Right cardiac atrium (tissue), 5 donors: ENCODE measurements at regions not wholly inside any gene's neighbourhood (a gene's known extent, or its start where the extent isn't known, plus 50 kb on each side); places are given as distances from the start of the nearest gene placed in this dataset.

Experiments used
- ATAC-seq, 2 donors: fragments of 200-7000 bp; cut with Tn5 transposase; one replicate each; pipeline versions ENCODE4 v1.8.0 to v1.9.1; 2020; ENCODE audit warnings: moderate library complexity in 2 of 2, mild to moderate bottlenecking in 1 of 2
- DNase-seq, 3 donors: peaks; one replicate each; pipeline ENCODE4 v3.0.0-alpha.2; 2020
- H3K27ac ChIP-seq: one replicate; pipeline ENCODE4 v1.5.1; 2013; ENCODE audit warnings: mild to moderate bottlenecking, low read length, control low read depth, moderate library complexity
- H3K27me3 ChIP-seq: one replicate; pipeline ENCODE4 v1.6.1; 2013; ENCODE audit not compliant: control insufficient read depth, insufficient read depth
- H3K4me1 ChIP-seq: one replicate; pipeline ENCODE4 v1.6.1; 2013; ENCODE audit warnings: low read length; ENCODE audit not compliant: control insufficient read depth, insufficient read depth
- H3K4me3 ChIP-seq: one replicate; pipeline ENCODE4 v1.5.1; 2013; ENCODE audit warnings: low read length, control low read depth
- H3K9me3 ChIP-seq: one replicate; pipeline ENCODE4 v1.6.1; 2013; ENCODE audit warnings: low read length; ENCODE audit not compliant: control insufficient read depth
- WGBS: extraction: QIAGEN DNeasy Blood & Tissue Kit; methylation state at CpG from one replicate; pipeline ENCODE4 v1.1.7; 2013; 5-methylcytosine and 5-hydroxymethylcytosine counted together
- intact Hi-C, 4 donors: fragments of 100-400 bp; cut with DNase I; formaldehyde crosslinking; loops; one replicate each; pipeline versions ENCODE4 v1.11.0 to v1.14.0; 2022 to 2023
- donor health status: healthy with polysubstance abuse.
- donor health status: DM: no; HTN: yes; CAD: no.
- donor health status: DM: no; HTN: no; CAD: no.
- donor health status: DM: no; HTN: yes; CAD: no; lungs with severe emphysema.
- donor health status: DM: yes; HTN: yes; CAD: no.

GRCh38 chr2:111687911-111688310 is 196.1 kb downstream of the ANAPC1 start:
- no peak for DNase-seq
- Histone ChIP-seq H3K4me1 (no peaks in the 10 kb centered on the region), H3K9me3 (no peaks in the 10 kb centered on the region), H3K27ac (no peak overlapping the region), H3K27me3 (no peaks in the 10 kb centered on the region), H3K4me3 (no peak overlapping the region)
- no peak for ATAC-seq
- intact Hi-C loops: no loop called here
- WGBS: 79% methylated on average over 11 of the region's 11 CpGs

- 75% methylated on average over 9 of the region's 9 CpGs for WGBS
Observed at GRCh38 chr2:111688482-111688881, 195.5 kb downstream of the ANAPC1 start.

DNA sequence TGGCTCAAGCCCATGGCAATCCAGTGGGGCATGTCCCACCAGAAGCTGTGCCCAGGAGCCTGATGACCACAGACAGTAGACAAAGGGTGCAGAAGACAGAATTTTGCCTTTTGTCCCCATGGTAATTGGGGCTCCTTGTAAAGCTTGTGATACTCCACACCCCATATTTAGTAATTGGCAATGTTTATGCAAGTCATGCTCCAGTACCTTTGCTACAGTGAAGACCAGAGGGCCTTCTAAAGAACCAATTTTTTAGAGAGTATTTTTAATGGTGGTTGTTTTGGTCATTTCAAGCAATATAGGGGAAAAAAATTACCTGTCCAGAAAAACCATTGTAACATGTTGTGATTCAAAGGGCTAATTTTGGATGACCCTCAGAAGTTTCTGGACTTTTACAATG is 194.8 kb downstream of the ANAPC1 start:
- Histone ChIP-seq H3K27me3 (no peaks in the 10 kb centered on the region), H3K9me3 (no peaks in the 10 kb centered on the region), H3K4me1 (no peaks in the 10 kb centered on the region), H3K4me3 (no peak overlapping the region), H3K27ac (no peak overlapping the region)
- no peak for DNase-seq
- intact Hi-C loops: no loop called here
- no peak for ATAC-seq

More at GRCh38 chr2:111688482-111688881, 195.5 kb downstream of the ANAPC1 start:
- no peak for ATAC-seq
- Histone ChIP-seq H3K27me3 (no peaks in the 10 kb centered on the region), H3K4me1 (no peaks in the 10 kb centered on the region), H3K4me3 (no peak overlapping the region), H3K9me3 (no peaks in the 10 kb centered on the region), H3K27ac (no peak overlapping the region)
- intact Hi-C loops: no loop called here
- no peak for DNase-seq

DNA sequence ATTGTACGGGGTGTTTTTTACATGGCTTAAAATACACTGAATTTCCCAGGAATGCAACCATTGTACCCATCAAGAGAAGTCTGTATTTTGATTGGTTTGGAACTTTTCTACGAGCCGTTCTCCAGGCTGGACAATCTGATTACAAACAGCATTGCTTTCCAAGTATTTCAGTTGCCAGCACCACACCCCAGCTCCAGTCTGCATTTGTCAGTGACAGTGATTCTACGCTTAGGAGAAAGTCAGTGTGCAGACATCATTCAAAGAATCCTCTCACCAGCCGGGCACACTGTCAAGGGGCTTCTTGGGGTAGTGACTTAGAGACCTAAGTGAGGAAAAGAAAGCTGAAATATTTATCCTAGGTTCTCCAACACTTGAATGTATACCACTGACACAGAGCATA is 194.1 kb downstream of the ANAPC1 start:
- ATAC-seq (peak in 1 of 2 donors; percentile 66), DNase-seq (no peak)
- 57% methylated on average over 5 of the region's 5 CpGs for WGBS
- H3K27ac ChIP-seq: no peak overlapping the region
- intact Hi-C loops: no loop called here
- H3K4me1 ChIP-seq: no peaks in the 10 kb centered on the region
- no peaks in the 10 kb centered on the region for H3K27me3 ChIP-seq
- H3K4me3 ChIP-seq: no peak overlapping the region
- no peaks in the 10 kb centered on the region for H3K9me3 ChIP-seq

- H3K27me3 ChIP-seq: no peaks in the 10 kb centered on the region
- no peak overlapping the region for H3K4me3 ChIP-seq
- H3K9me3 ChIP-seq: no peaks in the 10 kb centered on the region
- intact Hi-C loops: no loop called here
- DNase-seq: no peak
- H3K4me1 ChIP-seq: no peaks in the 10 kb centered on the region
- H3K27ac ChIP-seq: no peak overlapping the region
- no peak for ATAC-seq
- 85% methylated on average over 5 of the region's 5 CpGs for WGBS
Observed at GRCh38 chr2:111691164-111691875, 192.7 kb downstream of the ANAPC1 start.

- intact Hi-C loops: no loop called here
- 89% methylated on average over 2 of the region's 2 CpGs for WGBS
- no peak overlapping the region for H3K27ac ChIP-seq
- DNase-seq (no peak), ATAC-seq (no peak)
- H3K9me3 ChIP-seq: no peaks in the 10 kb centered on the region
- no peak overlapping the region for H3K4me3 ChIP-seq
- no peaks in the 10 kb centered on the region for H3K27me3 ChIP-seq
- H3K4me1 ChIP-seq: no peaks in the 10 kb centered on the region
Observed at GRCh38 chr2:111692311-111692710, 191.7 kb downstream of the ANAPC1 start.

- no peaks in the 10 kb centered on the region for H3K9me3 ChIP-seq
- H3K4me3 ChIP-seq: no peak overlapping the region
- intact Hi-C loops: no loop called here
- H3K27ac ChIP-seq: no peak overlapping the region
- DNase-seq: peak in 1 of 3 donors; percentile 39
- ATAC-seq: peak in 1 of 2 donors; percentile 59
- no peaks in the 10 kb centered on the region for H3K4me1 ChIP-seq
- H3K27me3 ChIP-seq: no peaks in the 10 kb centered on the region
- WGBS: 30% methylated on average over 3 of the region's 3 CpGs
Observed at GRCh38 chr2:111694700-111695101, 189.3 kb downstream of the ANAPC1 start.

GRCh38 chr2:111695441-111696007 is 188.5 kb downstream of the ANAPC1 start:
- DNase-seq: no peak
- Histone ChIP-seq H3K4me3 (no peak overlapping the region), H3K4me1 (no peaks in the 10 kb centered on the region), H3K9me3 (no peaks in the 10 kb centered on the region), H3K27me3 (no peaks in the 10 kb centered on the region), H3K27ac (no peak overlapping the region)
- ATAC-seq: no peak
- WGBS: 95% methylated on average over 8 of the region's 8 CpGs
- intact Hi-C loops: no loop called here

GRCh38 chr2:111696226-111696625 is 187.8 kb downstream of the ANAPC1 start:
- intact Hi-C loops: no loop called here
- Histone ChIP-seq H3K9me3 (no peaks in the 10 kb centered on the region), H3K27me3 (no peaks in the 10 kb centered on the region), H3K4me3 (no peak overlapping the region), H3K4me1 (no peaks in the 10 kb centered on the region), H3K27ac (no peak overlapping the region)
- ATAC-seq (no peak), DNase-seq (no peak)
- WGBS: 97% methylated on average over 3 of the region's 3 CpGs

DNA sequence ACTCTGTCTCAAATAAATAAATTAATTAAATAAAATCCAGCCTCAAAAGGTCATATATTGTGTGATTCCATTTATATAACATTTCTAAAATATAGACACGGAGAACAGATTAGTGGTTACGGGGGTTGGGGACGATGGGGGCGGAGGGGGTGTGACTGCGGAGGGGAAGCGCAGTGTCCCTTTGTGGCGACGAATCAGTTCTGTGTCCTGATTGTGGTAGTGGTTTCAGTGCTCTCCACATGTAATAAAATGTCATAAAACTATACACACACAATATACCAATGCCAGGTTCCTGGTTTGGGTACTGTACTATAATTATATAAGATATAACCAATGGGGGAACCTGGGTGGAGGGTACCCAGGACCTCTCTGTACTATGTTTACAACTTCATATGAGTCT is 186.4 kb downstream of the ANAPC1 start:
- H3K4me1 ChIP-seq: peaks cover 2% of the 10 kb centered on the region
- H3K27me3 ChIP-seq: no peaks in the 10 kb centered on the region
- H3K9me3 ChIP-seq: no peaks in the 10 kb centered on the region
- no peak overlapping the region for H3K27ac ChIP-seq
- H3K4me3 ChIP-seq: no peak overlapping the region
- WGBS: 86% methylated on average over 8 of the region's 8 CpGs
- DNase-seq (no peak), ATAC-seq (no peak)
- intact Hi-C loops: no loop called here

DNA sequence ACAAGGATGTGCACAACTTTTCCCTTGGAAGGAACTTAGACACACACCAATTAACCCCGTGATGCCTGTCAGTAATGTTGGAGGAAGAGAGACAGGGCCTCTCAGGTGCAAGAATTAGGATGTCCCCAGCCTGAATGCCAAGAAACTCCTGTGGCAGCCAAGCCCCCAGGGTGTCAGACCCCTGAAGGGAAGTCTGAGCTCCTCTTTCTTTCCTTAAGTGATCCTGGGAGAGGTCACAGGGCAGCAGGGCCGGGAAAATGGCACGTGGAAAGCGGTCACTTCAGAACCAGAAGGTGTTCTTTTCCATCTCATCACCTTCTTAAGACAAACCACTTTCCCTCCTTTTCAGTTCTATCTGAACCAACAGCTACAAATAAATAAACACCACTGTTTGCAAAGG is 185.9 kb downstream of the ANAPC1 start:
- H3K9me3 ChIP-seq: no peaks in the 10 kb centered on the region
- DNase-seq (no peak), ATAC-seq (no peak)
- no peak overlapping the region for H3K27ac ChIP-seq
- WGBS: 83% methylated on average over 4 of the region's 4 CpGs
- peaks cover 2% of the 10 kb centered on the region for H3K4me1 ChIP-seq
- intact Hi-C loops: no loop called here
- no peaks in the 10 kb centered on the region for H3K27me3 ChIP-seq
- H3K4me3 ChIP-seq: no peak overlapping the region
